Activated CD4-positive, alpha-beta T cell treated with anti-CD3 and anti-CD28 coated beads, Interleukin-2, amount 50 U/mL, for 1 hour (primary cell): ENCODE measurements at regions not wholly inside any gene's neighbourhood (a gene's known extent, or its start where the extent isn't known, plus 50 kb on each side); places are given as distances from the start of the nearest gene placed in this dataset.

Experiments used
- DNase-seq: peaks from one replicate; pipeline ENCODE4 v3.0.0-alpha.2; 2020

GRCh38 chr10:44828508-44829142 is 82.5 kb upstream of the TMEM72 start:
- DNase-seq, result no peak

GRCh38 chr10:44829426-44829825 is 81.7 kb upstream of the TMEM72 start:
- DNase-seq, result no peak

GRCh38 chr10:44830022-44830421 is 81.1 kb upstream of the TMEM72 start:
- DNase-seq, result no peak

DNA sequence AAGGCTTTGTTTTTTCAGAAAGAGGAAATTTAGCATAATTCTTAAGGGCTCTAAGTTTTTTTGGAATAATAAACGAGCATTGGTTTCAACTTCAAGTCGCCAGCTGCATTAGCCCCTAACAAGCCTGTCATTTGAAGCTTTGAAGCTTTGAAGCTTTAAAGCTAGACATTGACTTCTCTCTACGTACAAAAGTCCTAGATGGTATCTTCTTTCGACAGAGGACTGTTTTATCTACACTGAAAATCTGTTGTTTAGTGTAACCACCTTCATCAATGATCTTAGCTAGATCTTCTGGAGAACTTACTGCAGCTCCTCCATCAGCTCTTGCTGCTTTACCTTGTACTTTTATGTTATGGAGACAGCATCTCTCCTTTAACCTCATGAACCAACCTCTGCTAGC is 79.6 kb upstream of the TMEM72 start:
- DNase-seq, result no peak

GRCh38 chr10:44832595-44833390 is 78.3 kb upstream of the TMEM72 start:
- no peak for DNase-seq

DNA sequence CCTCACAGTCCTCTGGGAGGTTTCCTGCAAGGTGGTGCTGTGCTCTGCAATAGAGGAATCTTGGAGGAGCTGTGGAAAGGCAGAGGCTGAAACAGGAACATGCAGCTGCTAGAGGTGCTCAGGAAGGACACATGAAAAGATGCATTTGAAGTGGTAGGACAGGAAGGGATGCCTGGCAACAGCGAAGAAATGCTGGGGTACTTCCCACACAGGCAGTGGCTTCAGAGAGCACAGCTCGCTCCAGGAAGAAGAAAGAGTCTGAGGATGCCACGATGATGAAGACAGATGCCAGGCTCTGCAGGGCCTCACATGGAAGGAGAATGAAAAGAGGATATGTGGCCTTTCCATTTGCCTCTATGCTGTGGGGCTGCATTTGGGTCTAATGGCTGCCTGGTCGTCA is 77.0 kb upstream of the TMEM72 start:
- DNase-seq, result no peak

DNA sequence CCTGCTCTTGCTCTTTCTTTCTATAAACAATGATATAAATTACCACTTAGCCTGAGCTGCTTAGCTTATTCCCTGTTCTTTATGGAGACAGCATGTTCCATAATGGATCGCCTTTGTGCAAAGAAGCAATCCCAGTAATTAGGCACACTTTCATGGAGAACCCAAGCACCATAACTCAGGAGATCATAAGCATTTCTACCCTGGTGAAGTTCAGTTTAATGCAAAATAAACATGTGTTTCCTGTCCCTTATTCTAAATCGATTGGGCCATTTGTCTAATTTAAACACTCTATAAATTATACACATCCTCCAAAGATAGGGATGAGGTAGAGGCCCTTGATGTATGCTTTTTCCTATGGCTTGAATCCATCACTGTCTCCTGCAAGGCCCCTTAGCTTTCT is 75.8 kb upstream of the TMEM72 start:
- no peak for DNase-seq

GRCh38 chr10:44843484-44843883 is 67.7 kb upstream of the TMEM72 start:
- DNase-seq, result no peak

- DNase-seq, result no peak
These were observed 65.6 kb upstream of the TMEM72 start for GRCh38 chr10:44845361-44846175.

DNA sequence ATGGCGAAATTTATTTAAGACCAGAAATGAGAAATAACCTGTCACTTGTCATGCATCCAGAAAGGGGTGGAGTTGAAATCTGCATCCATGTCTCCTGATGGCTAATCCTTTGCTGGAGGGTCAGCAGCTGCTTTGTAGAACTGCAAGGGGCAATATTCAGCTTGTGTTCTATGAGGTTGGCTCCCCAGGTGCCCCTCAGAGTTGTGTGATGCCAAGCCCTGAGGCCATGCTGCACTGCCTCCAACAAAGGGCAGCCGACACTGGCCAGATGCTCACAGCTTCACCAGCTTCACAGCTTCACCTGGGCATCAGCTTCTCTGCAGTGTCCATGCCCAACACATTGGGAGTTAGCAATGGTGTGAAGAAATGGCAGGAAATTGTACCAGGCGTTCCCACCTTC is 64.0 kb upstream of the TMEM72 start:
- no peak for DNase-seq

GRCh38 chr10:44848211-44848610 is 62.9 kb upstream of the TMEM72 start:
- DNase-seq, result no peak

- no peak for DNase-seq
These were observed 61.2 kb upstream of the TMEM72 start for GRCh38 chr10:44849936-44850335.

- DNase-seq, result no peak
These were observed 60.7 kb upstream of the TMEM72 start for GRCh38 chr10:44850356-44850934.

DNA sequence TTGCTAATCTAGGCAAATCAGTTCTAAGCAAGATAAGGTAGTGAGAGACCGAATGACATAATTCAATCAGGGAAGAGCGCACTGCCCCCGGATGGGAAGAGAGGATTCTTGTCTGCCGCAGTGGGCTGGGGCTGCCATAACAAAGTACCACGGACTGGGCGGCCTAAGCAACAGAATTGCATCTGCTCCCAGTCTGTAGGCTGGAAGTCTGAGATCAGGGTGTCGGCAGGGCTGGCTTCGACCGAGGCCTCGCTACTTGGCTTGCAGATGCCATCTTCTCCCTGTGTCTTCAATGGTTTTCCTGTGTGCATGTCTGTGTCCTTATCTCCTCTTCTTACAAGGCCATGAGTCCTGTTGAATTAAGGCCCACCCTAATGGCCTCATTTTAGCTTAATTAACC is 59.7 kb upstream of the TMEM72 start:
- no peak for DNase-seq

DNA sequence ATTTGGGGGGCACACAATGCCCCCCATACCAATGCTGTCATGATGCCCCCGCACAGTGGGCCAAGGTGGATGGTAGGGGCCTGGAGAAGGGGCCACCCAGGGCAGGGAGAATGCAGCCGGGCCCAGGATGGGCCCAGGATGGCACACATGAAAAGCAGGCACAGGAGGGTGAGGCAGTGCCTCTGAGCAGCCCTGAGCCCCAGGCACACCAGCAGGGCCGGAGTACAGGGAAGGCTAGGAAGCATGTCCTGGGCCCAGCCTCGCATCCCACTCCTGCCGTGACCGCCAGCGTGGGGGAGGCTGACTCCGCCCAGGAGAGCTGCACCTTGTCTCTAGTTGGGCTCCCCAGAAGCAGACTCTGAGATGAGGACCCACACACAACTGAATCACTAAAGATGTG is 59.3 kb upstream of the TMEM72 start:
- DNase-seq, result no peak

DNA sequence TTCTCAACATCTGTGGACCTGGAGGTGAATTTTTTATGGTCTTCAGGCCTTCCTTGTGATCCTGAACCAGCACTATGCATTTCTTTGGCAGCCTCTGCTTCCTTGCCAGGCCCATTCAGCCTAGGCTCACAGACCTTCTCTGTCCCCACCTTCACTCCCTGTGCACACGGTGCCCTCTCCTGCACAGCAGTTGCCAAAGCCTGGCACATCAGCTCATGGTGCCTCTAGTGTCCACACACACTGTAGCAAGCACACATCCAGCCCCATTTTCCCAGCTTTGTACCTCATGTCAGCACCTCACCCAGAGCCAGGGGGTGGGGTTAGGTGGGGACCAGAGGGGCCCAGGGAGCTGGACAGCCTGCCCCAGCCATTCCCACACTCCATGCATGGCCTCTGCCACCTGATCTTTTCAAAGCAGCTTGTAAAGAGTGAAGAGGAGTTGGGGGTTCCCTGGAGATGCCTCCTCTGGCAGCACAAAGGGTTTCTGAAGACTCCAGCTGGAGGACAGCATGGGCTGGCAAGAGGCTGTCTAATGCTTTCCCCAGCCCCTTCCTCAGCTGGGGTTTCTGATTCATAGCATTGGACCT is 57.9 kb upstream of the TMEM72 start:
- no peak for DNase-seq

DNA sequence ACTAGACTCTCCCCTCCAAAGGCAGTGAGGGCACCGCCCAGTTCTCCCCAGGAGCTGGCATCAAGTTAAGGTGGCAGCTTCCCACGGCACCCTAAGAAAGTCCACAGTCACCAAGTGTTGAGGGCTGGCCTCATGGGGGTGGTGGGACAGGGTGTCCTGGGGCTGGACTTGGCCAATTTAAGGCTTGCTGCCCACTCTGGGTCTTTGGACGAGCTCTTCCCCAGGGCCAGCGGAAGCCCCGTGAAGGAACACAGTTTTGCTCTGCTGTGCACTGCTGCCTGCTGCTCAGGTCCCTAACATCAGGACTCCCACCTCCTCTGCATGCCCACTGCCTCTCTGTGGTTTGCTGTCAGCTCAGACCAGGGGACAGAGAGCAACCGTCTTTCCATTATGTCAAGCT is 57.3 kb upstream of the TMEM72 start:
- DNase-seq, result no peak

DNA sequence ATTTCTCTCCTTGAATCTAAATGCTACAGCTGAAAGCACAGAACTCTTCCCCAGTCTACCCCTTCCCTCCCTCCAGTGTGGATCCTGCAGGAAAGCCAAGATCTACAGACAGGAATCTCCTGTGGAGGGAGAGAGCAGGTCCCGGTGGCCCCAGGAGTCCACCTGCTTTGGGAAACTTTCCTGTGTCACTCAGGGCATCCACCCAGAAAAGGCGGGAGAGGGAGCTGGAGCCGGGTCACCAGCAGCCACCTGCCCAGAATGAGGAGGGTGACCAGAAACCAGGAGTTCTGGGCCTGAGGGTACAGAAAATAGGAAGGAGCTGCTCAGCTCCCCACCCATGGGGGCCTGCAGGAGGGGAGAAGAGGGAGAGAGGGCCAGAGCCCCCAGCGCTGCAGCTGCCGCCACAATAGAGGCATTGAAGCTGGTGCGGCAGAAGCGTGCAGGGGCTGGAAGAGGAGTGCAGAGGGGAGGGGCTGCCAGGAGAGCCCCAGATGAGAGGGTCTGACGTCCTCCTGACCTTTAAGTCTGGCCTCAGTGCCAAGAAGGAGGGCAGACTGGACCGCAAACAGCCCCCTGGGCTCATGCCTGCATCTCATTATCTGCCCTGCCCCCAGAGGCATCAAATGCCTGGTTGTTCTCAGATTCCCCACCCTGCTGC is 56.3 kb upstream of the TMEM72 start:
- no peak for DNase-seq

DNA sequence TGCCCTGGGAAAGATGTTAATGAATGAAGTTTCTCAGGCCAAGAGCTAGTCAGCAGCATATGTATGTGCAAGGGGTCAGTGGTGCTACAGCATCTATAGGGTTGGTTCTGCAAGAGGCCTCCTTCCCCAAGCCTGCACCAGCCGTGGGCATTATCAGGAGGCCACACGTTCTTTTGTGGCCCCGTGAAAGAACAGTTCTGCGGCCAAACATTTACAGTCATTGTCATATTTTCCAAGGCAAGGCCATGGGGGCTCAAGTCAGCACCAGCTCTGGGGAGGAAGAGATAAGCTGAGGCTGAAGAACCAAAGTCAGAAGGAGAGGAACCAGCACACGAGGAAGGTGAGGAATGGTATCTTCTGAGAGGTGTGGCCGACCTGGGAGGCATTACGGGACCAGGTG is 54.4 kb upstream of the TMEM72 start:
- no peak for DNase-seq

GRCh38 chr10:44857363-44858016 is 53.6 kb upstream of the TMEM72 start:
- peak; percentile 48 for DNase-seq

DNA sequence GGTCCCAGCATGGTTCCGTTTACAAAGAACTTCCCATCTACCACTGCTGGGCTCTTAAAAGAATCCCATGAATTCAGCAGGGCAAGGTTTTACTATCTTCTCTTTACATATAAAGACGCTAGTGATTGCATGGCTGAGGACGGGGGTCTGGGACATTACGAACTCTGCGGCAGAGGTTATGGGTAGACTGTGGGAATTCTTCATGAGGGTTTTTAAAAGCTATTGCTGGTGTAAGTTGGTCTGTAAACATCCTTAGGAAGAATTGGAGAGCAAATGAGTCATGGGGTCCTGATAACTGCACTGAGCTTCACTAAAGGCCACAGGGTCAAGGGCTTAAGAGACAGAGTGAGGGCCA is 53.1 kb upstream of the TMEM72 start:
- DNase-seq, result no peak

DNA sequence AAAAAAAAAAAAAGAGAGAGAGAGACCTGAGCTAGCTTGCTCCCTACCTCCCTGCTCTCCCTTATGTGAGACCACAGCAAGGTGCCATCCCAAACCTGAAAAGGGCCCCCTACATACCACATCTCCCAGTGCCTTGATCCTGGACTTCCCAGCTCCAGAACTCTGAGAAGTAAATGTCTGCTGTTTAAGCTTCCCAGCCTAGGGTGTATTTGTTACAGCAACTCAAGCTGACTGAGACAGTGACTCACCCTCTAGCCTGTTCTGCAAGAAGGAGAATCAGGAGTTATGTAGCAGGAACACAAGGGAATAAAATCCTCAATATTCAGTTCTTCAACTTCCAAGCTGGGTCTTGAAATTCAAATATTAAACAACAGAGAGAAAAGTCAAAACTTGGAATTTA is 52.1 kb upstream of the TMEM72 start:
- DNase-seq, result no peak
